ENCODE measurements at regions not wholly inside any gene's neighbourhood (a gene's known extent, or its start where the extent isn't known, plus 50 kb on each side); places are given as distances from the start of the nearest gene placed in this dataset.
A peak's percentile ranks its signal among the peaks of the same experiment; 100 is the strongest.

DNA sequence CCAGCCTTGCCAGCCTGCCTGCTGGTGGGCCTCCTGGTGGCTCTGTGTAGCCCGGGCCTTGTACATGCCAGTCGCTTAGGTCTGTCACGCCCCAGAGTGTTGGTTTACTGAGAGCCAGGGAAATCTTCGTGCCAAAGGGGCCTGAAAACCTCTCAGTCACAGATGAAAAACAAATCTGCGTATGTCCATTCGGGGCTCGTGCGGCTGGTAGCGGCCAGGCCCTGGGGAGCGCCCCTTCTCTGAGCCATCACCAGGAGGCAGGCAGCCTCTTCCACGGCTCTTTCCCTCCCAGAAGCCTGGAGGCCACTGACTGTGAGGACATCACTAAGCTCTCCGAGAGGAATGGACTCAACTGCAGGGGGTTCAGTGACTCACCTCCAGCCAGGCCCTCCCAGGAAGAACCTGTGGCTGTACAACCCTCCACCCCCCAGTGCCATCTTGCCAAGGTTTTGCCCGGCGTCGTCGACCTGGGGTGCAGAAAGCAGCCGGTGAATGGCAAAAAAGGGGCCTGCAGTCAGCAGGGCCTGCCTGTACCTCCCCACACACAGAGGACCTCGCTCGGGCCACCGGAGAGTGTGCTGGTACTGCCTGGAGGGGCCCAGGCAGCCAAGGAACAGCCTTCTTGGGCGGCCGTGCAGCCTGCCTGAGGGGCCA is 162.2 kb downstream of the BCOR start:
- TF ChIP-seq FOXM1 (IDR thresholded peaks at IDR 0.05; ENCODE audit: low read depth) (no peak), POLR2AphosphoS5 (IDR thresholded peaks at IDR 0.05; ENCODE audit: low read depth, low read length) (no peak), GABPA (IDR thresholded peaks at IDR 0.05; ENCODE audit: low read depth) (no peak), GATA2 (CRISPR knock-in tag; IDR thresholded peaks at IDR 0.05) (no peak), ELF1 (IDR thresholded peaks at IDR 0.05) (no peak), EP300 (IDR thresholded peaks at IDR 0.05; ENCODE audit: borderline replicate concordance in 1 of 2, low read depth in 1 of 2, low read length in 1 of 2) (no peak), RCOR1 (IDR thresholded peaks at IDR 0.05; ENCODE audit: low read length) (no peak), FOXJ3 (CRISPR knock-in tag; IDR thresholded peaks at IDR 0.05) (no peak), FOSL2 (IDR thresholded peaks at IDR 0.05; ENCODE audit: borderline replicate concordance, low read depth) (no peak)
- TF ChIP-seq, protein P1, sequence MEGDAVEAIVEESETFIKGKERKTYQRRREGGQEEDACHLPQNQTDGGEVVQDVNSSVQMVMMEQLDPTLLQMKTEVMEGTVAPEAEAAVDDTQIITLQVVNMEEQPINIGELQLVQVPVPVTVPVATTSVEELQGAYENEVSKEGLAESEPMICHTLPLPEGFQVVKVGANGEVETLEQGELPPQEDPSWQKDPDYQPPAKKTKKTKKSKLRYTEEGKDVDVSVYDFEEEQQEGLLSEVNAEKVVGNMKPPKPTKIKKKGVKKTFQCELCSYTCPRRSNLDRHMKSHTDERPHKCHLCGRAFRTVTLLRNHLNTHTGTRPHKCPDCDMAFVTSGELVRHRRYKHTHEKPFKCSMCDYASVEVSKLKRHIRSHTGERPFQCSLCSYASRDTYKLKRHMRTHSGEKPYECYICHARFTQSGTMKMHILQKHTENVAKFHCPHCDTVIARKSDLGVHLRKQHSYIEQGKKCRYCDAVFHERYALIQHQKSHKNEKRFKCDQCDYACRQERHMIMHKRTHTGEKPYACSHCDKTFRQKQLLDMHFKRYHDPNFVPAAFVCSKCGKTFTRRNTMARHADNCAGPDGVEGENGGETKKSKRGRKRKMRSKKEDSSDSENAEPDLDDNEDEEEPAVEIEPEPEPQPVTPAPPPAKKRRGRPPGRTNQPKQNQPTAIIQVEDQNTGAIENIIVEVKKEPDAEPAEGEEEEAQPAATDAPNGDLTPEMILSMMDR (IDR thresholded peaks at IDR 0.05) = peak; percentile 13; the same call in 1 of the 2 replicates
- TF ChIP-seq, protein P2, sequence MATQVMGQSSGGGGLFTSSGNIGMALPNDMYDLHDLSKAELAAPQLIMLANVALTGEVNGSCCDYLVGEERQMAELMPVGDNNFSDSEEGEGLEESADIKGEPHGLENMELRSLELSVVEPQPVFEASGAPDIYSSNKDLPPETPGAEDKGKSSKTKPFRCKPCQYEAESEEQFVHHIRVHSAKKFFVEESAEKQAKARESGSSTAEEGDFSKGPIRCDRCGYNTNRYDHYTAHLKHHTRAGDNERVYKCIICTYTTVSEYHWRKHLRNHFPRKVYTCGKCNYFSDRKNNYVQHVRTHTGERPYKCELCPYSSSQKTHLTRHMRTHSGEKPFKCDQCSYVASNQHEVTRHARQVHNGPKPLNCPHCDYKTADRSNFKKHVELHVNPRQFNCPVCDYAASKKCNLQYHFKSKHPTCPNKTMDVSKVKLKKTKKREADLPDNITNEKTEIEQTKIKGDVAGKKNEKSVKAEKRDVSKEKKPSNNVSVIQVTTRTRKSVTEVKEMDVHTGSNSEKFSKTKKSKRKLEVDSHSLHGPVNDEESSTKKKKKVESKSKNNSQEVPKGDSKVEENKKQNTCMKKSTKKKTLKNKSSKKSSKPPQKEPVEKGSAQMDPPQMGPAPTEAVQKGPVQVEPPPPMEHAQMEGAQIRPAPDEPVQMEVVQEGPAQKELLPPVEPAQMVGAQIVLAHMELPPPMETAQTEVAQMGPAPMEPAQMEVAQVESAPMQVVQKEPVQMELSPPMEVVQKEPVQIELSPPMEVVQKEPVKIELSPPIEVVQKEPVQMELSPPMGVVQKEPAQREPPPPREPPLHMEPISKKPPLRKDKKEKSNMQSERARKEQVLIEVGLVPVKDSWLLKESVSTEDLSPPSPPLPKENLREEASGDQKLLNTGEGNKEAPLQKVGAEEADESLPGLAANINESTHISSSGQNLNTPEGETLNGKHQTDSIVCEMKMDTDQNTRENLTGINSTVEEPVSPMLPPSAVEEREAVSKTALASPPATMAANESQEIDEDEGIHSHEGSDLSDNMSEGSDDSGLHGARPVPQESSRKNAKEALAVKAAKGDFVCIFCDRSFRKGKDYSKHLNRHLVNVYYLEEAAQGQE (IDR thresholded peaks at IDR 0.05; ENCODE audit: low read depth, low read length) = no peak
- TF ChIP-seq, protein P3, sequence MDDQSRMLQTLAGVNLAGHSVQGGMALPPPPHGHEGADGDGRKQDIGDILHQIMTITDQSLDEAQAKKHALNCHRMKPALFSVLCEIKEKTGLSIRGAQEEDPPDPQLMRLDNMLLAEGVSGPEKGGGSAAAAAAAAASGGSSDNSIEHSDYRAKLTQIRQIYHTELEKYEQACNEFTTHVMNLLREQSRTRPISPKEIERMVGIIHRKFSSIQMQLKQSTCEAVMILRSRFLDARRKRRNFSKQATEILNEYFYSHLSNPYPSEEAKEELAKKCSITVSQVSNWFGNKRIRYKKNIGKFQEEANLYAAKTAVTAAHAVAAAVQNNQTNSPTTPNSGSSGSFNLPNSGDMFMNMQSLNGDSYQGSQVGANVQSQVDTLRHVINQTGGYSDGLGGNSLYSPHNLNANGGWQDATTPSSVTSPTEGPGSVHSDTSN (IDR thresholded peaks at IDR 0.05) = no peak
- TF ChIP-seq, protein P4, sequence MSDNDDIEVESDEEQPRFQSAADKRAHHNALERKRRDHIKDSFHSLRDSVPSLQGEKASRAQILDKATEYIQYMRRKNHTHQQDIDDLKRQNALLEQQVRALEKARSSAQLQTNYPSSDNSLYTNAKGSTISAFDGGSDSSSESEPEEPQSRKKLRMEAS (IDR thresholded peaks at IDR 0.05; ENCODE audit: low read depth) = no peak
- TF ChIP-seq, protein P5, sequence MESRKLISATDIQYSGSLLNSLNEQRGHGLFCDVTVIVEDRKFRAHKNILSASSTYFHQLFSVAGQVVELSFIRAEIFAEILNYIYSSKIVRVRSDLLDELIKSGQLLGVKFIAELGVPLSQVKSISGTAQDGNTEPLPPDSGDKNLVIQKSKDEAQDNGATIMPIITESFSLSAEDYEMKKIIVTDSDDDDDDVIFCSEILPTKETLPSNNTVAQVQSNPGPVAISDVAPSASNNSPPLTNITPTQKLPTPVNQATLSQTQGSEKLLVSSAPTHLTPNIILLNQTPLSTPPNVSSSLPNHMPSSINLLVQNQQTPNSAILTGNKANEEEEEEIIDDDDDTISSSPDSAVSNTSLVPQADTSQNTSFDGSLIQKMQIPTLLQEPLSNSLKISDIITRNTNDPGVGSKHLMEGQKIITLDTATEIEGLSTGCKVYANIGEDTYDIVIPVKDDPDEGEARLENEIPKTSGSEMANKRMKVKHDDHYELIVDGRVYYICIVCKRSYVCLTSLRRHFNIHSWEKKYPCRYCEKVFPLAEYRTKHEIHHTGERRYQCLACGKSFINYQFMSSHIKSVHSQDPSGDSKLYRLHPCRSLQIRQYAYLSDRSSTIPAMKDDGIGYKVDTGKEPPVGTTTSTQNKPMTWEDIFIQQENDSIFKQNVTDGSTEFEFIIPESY (IDR thresholded peaks at IDR 0.05; ENCODE audit: borderline replicate concordance, low read depth) = no peak
